CD14-positive monocyte (primary cell): ENCODE measurements at regions not wholly inside any gene's neighbourhood (a gene's known extent, or its start where the extent isn't known, plus 50 kb on each side); places are given as distances from the start of the nearest gene placed in this dataset.

Source experiments
- DNase-seq, 3 donors: peaks; one replicate each; pipeline ENCODE4 v3.0.0-alpha.2; 2011 to 2022
- H2AFZ ChIP-seq: 2 replicates; pipeline ENCODE4 v1.6.0; 2012; ENCODE audit warnings: mild to moderate bottlenecking, low read depth, low read length, inconsistent platforms; ENCODE audit not compliant: insufficient read depth, poor library complexity, severe bottlenecking
- H3K27ac ChIP-seq, 2 donors: 1 replicate in 1 of 2; 2 replicates in 1 of 2; pipeline ENCODE4 v1.5.1; 2012 to 2013; ENCODE audit warnings: low read length in 2 of 2, control low read depth in 1 of 2, inconsistent platforms in 1 of 2, low read depth in 1 of 2, mild to moderate bottlenecking in 1 of 2
- H3K27me3 ChIP-seq, 2 donors: one replicate each; pipeline versions ENCODE4 v1.6.0 to v1.6.1; 2011 to 2013; ENCODE audit warnings: low read length in 2 of 2; ENCODE audit not compliant: control insufficient read depth in 2 of 2, insufficient read depth in 2 of 2
- H3K36me3 ChIP-seq, 2 donors: replicated peaks in 1 of 2; 1 replicate in 1 of 2; 2 replicates in 1 of 2; pipeline versions ENCODE4 v1.5.1 to v1.6.1; 2012 to 2013; ENCODE audit warnings: low read length in 2 of 2, control low read depth in 1 of 2, inconsistent platforms in 1 of 2, mild to moderate bottlenecking in 1 of 2; ENCODE audit not compliant: insufficient read depth in 2 of 2, control insufficient read depth in 1 of 2
- H3K4me1 ChIP-seq, 2 donors: 1 replicate in 1 of 2; 2 replicates in 1 of 2; pipeline versions ENCODE4 v1.5.1 to v1.6.1; 2012 to 2013; ENCODE audit warnings: low read length in 2 of 2, control low read depth in 1 of 2, inconsistent platforms in 1 of 2, mild to moderate bottlenecking in 1 of 2, moderate library complexity in 1 of 2; ENCODE audit not compliant: insufficient read depth in 2 of 2, control insufficient read depth in 1 of 2
- H3K4me2 ChIP-seq: replicated peaks from 2 replicates; pipeline ENCODE3; 2012; ENCODE audit warnings: low read length, moderate library complexity, mild to moderate bottlenecking; ENCODE audit not compliant: poor library complexity, severe bottlenecking; ENCODE audit errors: extremely low read depth
- H3K4me3 ChIP-seq, 3 experiments: fragments of 200-600 bp in 1 of 3; sonication (generic) in 1 of 3; replicated peaks in 1 of 3; 1 replicate in 2 of 3; 2 replicates in 1 of 3; pipeline ENCODE4 v1.5.1; 2011 to 2013; ENCODE audit warnings: low read length in 3 of 3, mild to moderate bottlenecking in 3 of 3, control low read depth in 2 of 3, low read depth in 2 of 3, inconsistent platforms in 1 of 3, moderate library complexity in 1 of 3
- H3K79me2 ChIP-seq: 2 replicates; pipeline ENCODE4 v1.6.0; 2012; ENCODE audit warnings: mild to moderate bottlenecking, control low read depth, inconsistent platforms, low read length, moderate library complexity; ENCODE audit not compliant: insufficient read depth
- H3K9ac ChIP-seq: 2 replicates; pipeline ENCODE4 v1.6.0; 2017; ENCODE audit warnings: low read length, mild to moderate bottlenecking; ENCODE audit not compliant: insufficient read depth, poor library complexity, severe bottlenecking
- H3K9me3 ChIP-seq, 2 donors: replicated peaks in 1 of 2; 1 replicate in 1 of 2; 2 replicates in 1 of 2; pipeline versions ENCODE4 v1.5.1 to v1.6.1; 2012 to 2013; ENCODE audit warnings: low read length in 2 of 2, control low read depth in 1 of 2; ENCODE audit not compliant: control insufficient read depth in 1 of 2, insufficient read depth in 1 of 2
- H4K20me1 ChIP-seq: 2 replicates; pipeline ENCODE4 v1.6.0; 2012; ENCODE audit warnings: mild to moderate bottlenecking, low read length, control low read depth, moderate library complexity; ENCODE audit not compliant: insufficient read depth
- H3K27ac Mint-ChIP-seq, 7 donors: one replicate each; pipeline ENCODE4 v1.8.0; 2020; ENCODE audit warnings: mild to moderate bottlenecking in 7 of 7, mixed read lengths in 7 of 7, moderate library complexity in 6 of 7, inconsistent platforms in 2 of 7
- H3K27me3 Mint-ChIP-seq, 3 donors: one replicate each; pipeline ENCODE4 v1.8.0; 2021 to 2022; ENCODE audit warnings: low read depth in 3 of 3, mild to moderate bottlenecking in 3 of 3, mixed read lengths in 3 of 3, moderate library complexity in 3 of 3, inconsistent platforms in 1 of 3
- H3K36me3 Mint-ChIP-seq, 2 donors: one replicate each; pipeline ENCODE4 v1.8.0; 2020; ENCODE audit warnings: mixed read lengths in 2 of 2, inconsistent platforms in 1 of 2, mild to moderate bottlenecking in 1 of 2
- H3K4me1 Mint-ChIP-seq: one replicate; pipeline ENCODE4 v1.8.0; 2020; ENCODE audit warnings: mild to moderate bottlenecking, mixed read lengths
- H3K4me3 Mint-ChIP-seq, 2 donors: one replicate each; pipeline ENCODE4 v1.8.0; 2020; ENCODE audit warnings: mild to moderate bottlenecking in 2 of 2, mixed read lengths in 2 of 2, moderate library complexity in 1 of 2
- H3K9me3 Mint-ChIP-seq, 7 donors: one replicate each; pipeline ENCODE4 v1.8.0; 2020 to 2022; ENCODE audit warnings: mixed read lengths in 7 of 7, mild to moderate bottlenecking in 6 of 7, moderate library complexity in 6 of 7, inconsistent platforms in 2 of 7
- CTCF ChIP-seq: fragments of 200-600 bp; IDR thresholded peaks from one replicate; pipeline ENCODE4 v1.8.0; 2022; ENCODE audit warnings: antibody characterized with exemption, mild to moderate bottlenecking
- WGBS: methylation state at CpG from one replicate; pipeline ENCODE4 v1.1.5; 2013; ENCODE audit warnings: missing lambda C conversion rate; ENCODE audit not compliant: insufficient coverage; 5-methylcytosine and 5-hydroxymethylcytosine counted together
- intact Hi-C, 2 donors: fragments of 100-400 bp; cut with micrococcal nuclease; formaldehyde crosslinking; loops; one replicate each; pipeline versions ENCODE4 v1.15.0 to v1.15.1; 2023

GRCh38 chrX:148448686-148449085, 51.7 kb upstream of the AFF2 start:
- H3K27ac Mint-ChIP-seq, result no peak overlapping the region
- intact Hi-C loops, result no loop called here
- no peaks in the 10 kb centered on the region for H3K9me3 ChIP-seq
- no peaks in the 10 kb centered on the region for H3K36me3 ChIP-seq
- H3K4me2 ChIP-seq, result no peak overlapping the region
- no peak overlapping the region for H3K27ac ChIP-seq
- no peak overlapping the region for H3K9ac ChIP-seq
- H3K36me3 Mint-ChIP-seq, result no peaks in the 10 kb centered on the region
- H3K27me3 ChIP-seq, result no peaks in the 10 kb centered on the region
- H4K20me1 ChIP-seq, result no peaks in the 10 kb centered on the region
- no peak for DNase-seq
- H3K4me3 ChIP-seq, result no peak overlapping the region
- WGBS, result 93% methylated on average over 3 of the region's 4 CpGs
- no peak overlapping the region for H2AFZ ChIP-seq
- H3K4me1 Mint-ChIP-seq, result no peaks in the 10 kb centered on the region
- no peak for TF ChIP-seq CTCF
- no peak overlapping the region for H3K4me3 Mint-ChIP-seq
- peaks cover 0 to 1% (median 0%) of the 10 kb centered on the region in 3 donors for H3K27me3 Mint-ChIP-seq
- H3K9me3 Mint-ChIP-seq, result peaks cover 0 to 2% (median 0%) of the 10 kb centered on the region in 7 donors
- H3K79me2 ChIP-seq, result no peaks in the 10 kb centered on the region
- H3K4me1 ChIP-seq, result no peaks in the 10 kb centered on the region
